ENCODE measurements at regions not wholly inside any gene's neighbourhood (a gene's known extent, or its start where the extent isn't known, plus 50 kb on each side); places are given as distances from the start of the nearest gene placed in this dataset.

DNA sequence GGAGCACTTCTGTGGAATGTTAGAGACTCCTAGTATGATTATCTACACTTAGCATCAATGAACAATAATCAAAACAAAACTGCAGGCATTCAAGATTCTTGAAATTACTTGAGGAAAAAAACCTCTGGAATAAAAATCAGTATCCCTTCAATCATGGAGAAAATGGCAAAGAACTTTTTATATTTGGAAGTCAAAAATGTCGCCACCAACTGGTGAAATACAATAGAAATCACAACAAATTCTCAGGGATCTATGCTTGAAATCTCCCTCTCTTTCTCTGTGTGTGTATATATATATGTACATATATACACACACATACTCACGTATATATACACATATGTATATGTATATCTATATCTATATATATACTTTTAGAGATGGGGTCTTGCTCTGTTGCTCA is 378.9 kb upstream of the ALCAM start:
- TF ChIP-seq, protein P1, sequence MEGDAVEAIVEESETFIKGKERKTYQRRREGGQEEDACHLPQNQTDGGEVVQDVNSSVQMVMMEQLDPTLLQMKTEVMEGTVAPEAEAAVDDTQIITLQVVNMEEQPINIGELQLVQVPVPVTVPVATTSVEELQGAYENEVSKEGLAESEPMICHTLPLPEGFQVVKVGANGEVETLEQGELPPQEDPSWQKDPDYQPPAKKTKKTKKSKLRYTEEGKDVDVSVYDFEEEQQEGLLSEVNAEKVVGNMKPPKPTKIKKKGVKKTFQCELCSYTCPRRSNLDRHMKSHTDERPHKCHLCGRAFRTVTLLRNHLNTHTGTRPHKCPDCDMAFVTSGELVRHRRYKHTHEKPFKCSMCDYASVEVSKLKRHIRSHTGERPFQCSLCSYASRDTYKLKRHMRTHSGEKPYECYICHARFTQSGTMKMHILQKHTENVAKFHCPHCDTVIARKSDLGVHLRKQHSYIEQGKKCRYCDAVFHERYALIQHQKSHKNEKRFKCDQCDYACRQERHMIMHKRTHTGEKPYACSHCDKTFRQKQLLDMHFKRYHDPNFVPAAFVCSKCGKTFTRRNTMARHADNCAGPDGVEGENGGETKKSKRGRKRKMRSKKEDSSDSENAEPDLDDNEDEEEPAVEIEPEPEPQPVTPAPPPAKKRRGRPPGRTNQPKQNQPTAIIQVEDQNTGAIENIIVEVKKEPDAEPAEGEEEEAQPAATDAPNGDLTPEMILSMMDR (IDR thresholded peaks at IDR 0.05) = no peak
- TF ChIP-seq POLR2A (IDR thresholded peaks at IDR 0.05) = no peak
